Smooth muscle cell (in vitro differentiated cells): ENCODE measurements at regions not wholly inside any gene's neighbourhood (a gene's known extent, or its start where the extent isn't known, plus 50 kb on each side); places are given as distances from the start of the nearest gene placed in this dataset.

Source experiments
- DNase-seq: peaks from one replicate; lab custom pipeline; 2025; ENCODE audit not compliant: unreplicated experiment; lab: John Stamatoyannopoulos, UW
- H2AFZ ChIP-seq: fragments of 200-600 bp; sonication (generic); 2 replicates; pipeline ENCODE4 v1.6.0; 2016; ENCODE audit warnings: antibody characterized with exemption, low read depth, mild to moderate bottlenecking
- H3F3A ChIP-seq: fragments of 200-600 bp; sonication (generic); 2 replicates; pipeline ENCODE4 v1.6.0; 2017; ENCODE audit warnings: antibody characterized with exemption, low read depth
- H3K27ac ChIP-seq: fragments of 200-600 bp; sonication (generic); 2 replicates; pipeline ENCODE4 v1.5.1; 2016; ENCODE audit warnings: low read depth, mild to moderate bottlenecking
- H3K27me3 ChIP-seq: fragments of 200-600 bp; sonication (generic); 2 replicates; pipeline ENCODE4 v1.6.1; 2016; ENCODE audit warnings: low read depth, mild to moderate bottlenecking
- H3K36me3 ChIP-seq: fragments of 200-600 bp; sonication (generic); 2 replicates; pipeline ENCODE4 v1.5.1; 2016; ENCODE audit warnings: low read depth
- H3K4me1 ChIP-seq: fragments of 200-600 bp; sonication (generic); 2 replicates; pipeline ENCODE4 v1.5.1; 2016; ENCODE audit warnings: low read depth
- H3K4me2 ChIP-seq: fragments of 200-600 bp; sonication (generic); 2 replicates; pipeline ENCODE4 v1.6.0; 2016; ENCODE audit warnings: mild to moderate bottlenecking
- H3K4me3 ChIP-seq: fragments of 200-600 bp; sonication (generic); 2 replicates; pipeline ENCODE4 v1.5.1; 2016; ENCODE audit warnings: mild to moderate bottlenecking
- H3K79me2 ChIP-seq: fragments of 200-600 bp; sonication (generic); 2 replicates; pipeline ENCODE4 v1.6.0; 2016; ENCODE audit warnings: low read depth, mild to moderate bottlenecking
- H3K9ac ChIP-seq: fragments of 200-600 bp; sonication (generic); 2 replicates; pipeline ENCODE4 v1.6.0; 2016; ENCODE audit warnings: low read depth
- H3K9me3 ChIP-seq: fragments of 200-600 bp; sonication (generic); replicated peaks from 2 replicates; pipeline ENCODE4 v1.5.1; 2016; ENCODE audit warnings: low read depth
- H4K20me1 ChIP-seq: fragments of 200-600 bp; sonication (generic); 2 replicates; pipeline ENCODE4 v1.6.0; 2016; ENCODE audit warnings: low read depth
- WGBS: methylation state at CpG from one replicate; pipeline ENCODE4 v1.1.7; 2016; ENCODE audit warnings: low lambda C conversion rate; 5-methylcytosine and 5-hydroxymethylcytosine counted together
- TF ChIP-seq, protein P1 (sequence below): fragments of 200-600 bp; sonication (generic); IDR thresholded peaks from 2 replicates; pipeline ENCODE4 v1.5.1; 2017; ENCODE audit warnings: borderline replicate concordance, mild to moderate bottlenecking, antibody characterized with exemption; ENCODE audit not compliant: insufficient read depth, poor library complexity, severe bottlenecking

DNA sequence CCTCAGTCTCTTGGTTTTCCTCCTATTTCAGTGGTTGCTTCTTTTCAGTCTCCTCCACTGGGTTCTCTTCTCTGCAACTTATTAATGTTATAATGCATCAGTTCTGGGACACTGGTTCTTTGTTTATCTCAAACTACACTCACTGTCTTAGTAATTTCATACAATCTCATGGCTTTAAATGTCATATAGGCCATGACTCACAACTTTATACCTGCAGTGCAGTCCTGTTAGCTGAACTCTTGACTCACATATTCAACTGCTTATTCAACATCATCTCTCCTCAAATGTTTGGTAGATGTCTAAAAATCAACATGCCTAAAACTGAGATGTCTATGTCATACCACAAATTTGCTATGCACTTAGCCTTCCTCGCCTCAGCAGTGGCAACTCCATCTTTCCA lies 101.2 kb upstream of the PALS2 start:
- Histone ChIP-seq H3K36me3 (no peaks in the 10 kb centered on the region), H3K4me2 (no peak overlapping the region), H3K27ac (no peak overlapping the region), H4K20me1 (no peaks in the 10 kb centered on the region), H3K9me3 (no peaks in the 10 kb centered on the region), H3K4me3 (no peak overlapping the region), H3K9ac (no peak overlapping the region), H3K79me2 (no peaks in the 10 kb centered on the region), H3F3A (no peaks in the 10 kb centered on the region), H3K27me3 (no peaks in the 10 kb centered on the region), H3K4me1 (peaks cover 1% of the 10 kb centered on the region), H2AFZ (no peak overlapping the region)
- no peak for DNase-seq
- TF ChIP-seq, protein P1, sequence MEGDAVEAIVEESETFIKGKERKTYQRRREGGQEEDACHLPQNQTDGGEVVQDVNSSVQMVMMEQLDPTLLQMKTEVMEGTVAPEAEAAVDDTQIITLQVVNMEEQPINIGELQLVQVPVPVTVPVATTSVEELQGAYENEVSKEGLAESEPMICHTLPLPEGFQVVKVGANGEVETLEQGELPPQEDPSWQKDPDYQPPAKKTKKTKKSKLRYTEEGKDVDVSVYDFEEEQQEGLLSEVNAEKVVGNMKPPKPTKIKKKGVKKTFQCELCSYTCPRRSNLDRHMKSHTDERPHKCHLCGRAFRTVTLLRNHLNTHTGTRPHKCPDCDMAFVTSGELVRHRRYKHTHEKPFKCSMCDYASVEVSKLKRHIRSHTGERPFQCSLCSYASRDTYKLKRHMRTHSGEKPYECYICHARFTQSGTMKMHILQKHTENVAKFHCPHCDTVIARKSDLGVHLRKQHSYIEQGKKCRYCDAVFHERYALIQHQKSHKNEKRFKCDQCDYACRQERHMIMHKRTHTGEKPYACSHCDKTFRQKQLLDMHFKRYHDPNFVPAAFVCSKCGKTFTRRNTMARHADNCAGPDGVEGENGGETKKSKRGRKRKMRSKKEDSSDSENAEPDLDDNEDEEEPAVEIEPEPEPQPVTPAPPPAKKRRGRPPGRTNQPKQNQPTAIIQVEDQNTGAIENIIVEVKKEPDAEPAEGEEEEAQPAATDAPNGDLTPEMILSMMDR, result no peak
- WGBS, result 90% methylated on average over 1 of the region's 1 CpG

DNA sequence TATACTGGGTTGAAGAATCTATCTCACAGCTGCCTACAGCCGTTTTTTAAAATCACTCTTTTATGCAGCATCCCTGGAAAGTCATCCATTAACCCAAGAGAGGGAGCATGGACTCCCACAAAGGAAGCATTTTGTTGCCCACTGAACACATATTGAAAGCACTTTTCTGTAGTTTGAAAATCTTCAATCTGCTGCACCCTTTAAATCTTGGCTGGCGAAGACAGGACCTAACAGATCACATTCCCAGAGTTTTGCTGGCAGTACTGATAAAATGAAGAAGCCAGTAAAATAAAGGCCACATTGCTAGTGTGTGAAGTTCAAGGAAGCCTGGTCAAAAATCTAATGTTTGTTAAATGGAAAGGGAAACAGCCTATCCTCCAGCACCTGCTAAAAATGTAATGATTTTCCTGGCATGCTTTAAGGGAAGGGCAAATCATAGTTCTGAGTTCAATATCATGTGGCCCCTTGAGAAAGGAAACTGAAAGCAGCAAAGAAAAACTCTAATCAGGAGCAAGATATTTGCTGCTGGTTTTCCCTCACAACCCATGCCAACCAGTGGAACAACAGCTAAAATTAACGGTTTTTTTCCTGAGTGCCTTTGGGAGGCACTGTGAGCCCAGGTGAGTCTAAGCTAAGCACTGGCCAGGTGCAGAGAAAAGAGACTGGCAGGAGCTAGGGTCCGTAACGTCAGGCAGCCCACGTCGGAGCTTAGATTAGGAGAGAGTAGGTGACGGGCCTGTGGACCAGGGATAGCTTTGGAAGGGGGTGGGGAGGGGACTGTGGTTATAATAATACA lies 97.9 kb upstream of the PALS2 start:
- H3K36me3 ChIP-seq, result no peaks in the 10 kb centered on the region
- no peak overlapping the region for H3K9ac ChIP-seq
- WGBS, result 79% methylated on average over 8 of the region's 8 CpGs

DNA sequence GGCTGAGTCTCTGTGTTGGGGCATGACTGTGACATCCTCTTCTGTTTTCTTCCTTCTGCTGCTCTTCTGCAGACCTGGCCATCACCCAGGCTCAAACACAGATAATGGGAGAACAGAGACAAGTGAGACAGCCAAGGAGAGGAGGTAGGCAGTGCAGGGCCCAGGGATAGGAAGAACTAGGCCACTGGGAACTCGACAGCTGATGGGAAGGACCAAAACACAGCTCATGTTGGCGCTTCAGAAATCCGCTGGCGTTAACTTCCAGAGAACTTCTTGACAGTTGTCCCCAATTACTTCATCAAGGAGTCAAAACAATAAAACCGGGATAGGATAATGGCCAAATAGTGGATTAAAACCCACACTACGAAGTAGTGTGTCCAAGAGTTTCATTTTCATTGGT lies 97.0 kb upstream of the PALS2 start:
- Histone ChIP-seq H3K4me2 (no peak overlapping the region), H2AFZ (no peak overlapping the region)
- WGBS, result 94% methylated on average over 6 of the region's 6 CpGs

More for the DNA sequence above, 97.9 kb upstream of the PALS2 start:
- Histone ChIP-seq H3K79me2 (no peaks in the 10 kb centered on the region), H3K27me3 (no peaks in the 10 kb centered on the region), H3K4me1 (peaks cover 16% of the 10 kb centered on the region), H3F3A (no peaks in the 10 kb centered on the region), H4K20me1 (no peaks in the 10 kb centered on the region), H3K4me3 (no peak overlapping the region), H2AFZ (no peak overlapping the region), H3K9me3 (no peaks in the 10 kb centered on the region), H3K4me2 (no peak overlapping the region), H3K27ac (no peak overlapping the region)
- TF ChIP-seq, protein P1, result no peak
- no peak for DNase-seq

More for the DNA sequence above, 97.0 kb upstream of the PALS2 start:
- H3K4me3 ChIP-seq, result no peak overlapping the region
- no peaks in the 10 kb centered on the region for H3K36me3 ChIP-seq
- no peaks in the 10 kb centered on the region for H3K27me3 ChIP-seq
- H3F3A ChIP-seq, result no peaks in the 10 kb centered on the region
- TF ChIP-seq, protein P1, result no peak
- H3K79me2 ChIP-seq, result no peaks in the 10 kb centered on the region
- H3K9me3 ChIP-seq, result no peaks in the 10 kb centered on the region
- DNase-seq, result no peak
- no peaks in the 10 kb centered on the region for H4K20me1 ChIP-seq
- no peak overlapping the region for H3K9ac ChIP-seq
- H3K27ac ChIP-seq, result no peak overlapping the region
- peaks cover 16% of the 10 kb centered on the region for H3K4me1 ChIP-seq
